T-helper 17 cell (primary cell): ENCODE measurements at regions not wholly inside any gene's neighbourhood (a gene's known extent, or its start where the extent isn't known, plus 50 kb on each side); places are given as distances from the start of the nearest gene placed in this dataset.

Experiments used
- ATAC-seq: fragments of 150-1000 bp; cut with Tn5 transposase; 2 replicates; pipeline ENCODE4 v1.10.0; 2021; ENCODE audit warnings: mild to moderate bottlenecking, moderate library complexity
- DNase-seq, 3 donors: peaks; one replicate each; pipeline versions ENCODE4 v3.0.0 to v3.0.0-alpha.2; 2020 to 2021
- H3K9me3 ChIP-seq: one replicate; pipeline ENCODE4 v1.7.0; 2013; ENCODE audit warnings: low read length, mild to moderate bottlenecking; ENCODE audit not compliant: control insufficient read depth, poor library complexity, severe bottlenecking
- H3K27ac Mint-ChIP-seq: one replicate; pipeline ENCODE4 v1.8.0; 2022; ENCODE audit warnings: mild to moderate bottlenecking, moderate library complexity, mixed read lengths
- H3K27me3 Mint-ChIP-seq: one replicate; pipeline ENCODE4 v1.8.0; 2022; ENCODE audit warnings: mixed read lengths
- H3K36me3 Mint-ChIP-seq: one replicate; pipeline ENCODE4 v1.8.0; 2022; ENCODE audit warnings: low read depth, mixed read lengths
- H3K4me1 Mint-ChIP-seq: one replicate; pipeline ENCODE4 v1.8.0; 2022; ENCODE audit warnings: mild to moderate bottlenecking, mixed read lengths
- H3K4me3 Mint-ChIP-seq: one replicate; pipeline ENCODE4 v1.8.0; 2022; ENCODE audit warnings: mild to moderate bottlenecking, moderate library complexity, mixed read lengths

- DNase-seq (no peak), ATAC-seq (no peak)
- Mint-ChIP-seq H3K4me1 (no peaks in the 10 kb centered on the region), H3K27me3 (no peaks in the 10 kb centered on the region), H3K27ac (no peak overlapping the region), H3K36me3 (no peaks in the 10 kb centered on the region), H3K4me3 (no peak overlapping the region)
- H3K9me3 ChIP-seq, result no peaks in the 10 kb centered on the region
Observed at GRCh38 chr9:117595650-117596049, 108.6 kb upstream of the TLR4 start.

GRCh38 chr9:117587263-117587662 is 116.9 kb upstream of the TLR4 start:
- Mint-ChIP-seq H3K36me3 (no peaks in the 10 kb centered on the region), H3K4me3 (no peak overlapping the region), H3K27ac (no peak overlapping the region), H3K4me1 (no peaks in the 10 kb centered on the region), H3K27me3 (no peaks in the 10 kb centered on the region)
- DNase-seq (no peak), ATAC-seq (no peak)
- no peaks in the 10 kb centered on the region for H3K9me3 ChIP-seq

GRCh38 chr9:117574099-117574498 is 130.1 kb upstream of the TLR4 start:
- no peak overlapping the region for H3K27ac Mint-ChIP-seq
- no peaks in the 10 kb centered on the region for H3K27me3 Mint-ChIP-seq
- ATAC-seq, result no peak
- H3K4me1 Mint-ChIP-seq, result no peaks in the 10 kb centered on the region
- H3K9me3 ChIP-seq, result no peaks in the 10 kb centered on the region
- no peak for DNase-seq
- no peaks in the 10 kb centered on the region for H3K36me3 Mint-ChIP-seq
- H3K4me3 Mint-ChIP-seq, result no peak overlapping the region

- no peaks in the 10 kb centered on the region for H3K9me3 ChIP-seq
- H3K27me3 Mint-ChIP-seq, result no peaks in the 10 kb centered on the region
- ATAC-seq (no peak), DNase-seq (no peak)
- H3K4me3 Mint-ChIP-seq, result no peak overlapping the region
- H3K27ac Mint-ChIP-seq, result no peak overlapping the region
- no peaks in the 10 kb centered on the region for H3K36me3 Mint-ChIP-seq
- no peaks in the 10 kb centered on the region for H3K4me1 Mint-ChIP-seq
Observed at GRCh38 chr9:117564839-117565238, 139.4 kb upstream of the TLR4 start.

- Mint-ChIP-seq H3K27ac (no peak overlapping the region), H3K4me1 (no peaks in the 10 kb centered on the region), H3K4me3 (no peak overlapping the region), H3K36me3 (no peaks in the 10 kb centered on the region), H3K27me3 (no peaks in the 10 kb centered on the region)
- DNase-seq, result no peak
- no peak for ATAC-seq
- H3K9me3 ChIP-seq, result no peaks in the 10 kb centered on the region
Observed at GRCh38 chr9:117561761-117562160, 142.4 kb upstream of the TLR4 start.

- peak in 1 of 3 donors; percentile 5 for DNase-seq
- no peaks in the 10 kb centered on the region for H3K9me3 ChIP-seq
Observed at GRCh38 chr9:117555964-117556629, 141.2 kb upstream of the ASTN2 start.

GRCh38 chr9:117552811-117553210 is 138.0 kb upstream of the ASTN2 start:
- no peak overlapping the region for H3K4me3 Mint-ChIP-seq
- H3K4me1 Mint-ChIP-seq, result no peaks in the 10 kb centered on the region
- no peaks in the 10 kb centered on the region for H3K36me3 Mint-ChIP-seq
- DNase-seq (no peak), ATAC-seq (no peak)
- H3K27ac Mint-ChIP-seq, result no peak overlapping the region
- peaks cover 4% of the 10 kb centered on the region for H3K27me3 Mint-ChIP-seq
- no peaks in the 10 kb centered on the region for H3K9me3 ChIP-seq

More at GRCh38 chr9:117555964-117556629, 141.2 kb upstream of the ASTN2 start:
- Mint-ChIP-seq H3K36me3 (no peaks in the 10 kb centered on the region), H3K4me3 (no peak overlapping the region), H3K4me1 (no peaks in the 10 kb centered on the region), H3K27me3 (no peaks in the 10 kb centered on the region), H3K27ac (no peak overlapping the region)
- ATAC-seq, result no peak

- DNase-seq (no peak), ATAC-seq (no peak)
- Mint-ChIP-seq H3K4me1 (peaks cover 3% of the 10 kb centered on the region), H3K27ac (no peak overlapping the region), H3K4me3 (no peak overlapping the region), H3K36me3 (no peaks in the 10 kb centered on the region), H3K27me3 (peaks cover 4% of the 10 kb centered on the region)
- H3K9me3 ChIP-seq, result no peaks in the 10 kb centered on the region
Observed at GRCh38 chr9:117551171-117551570, 136.3 kb upstream of the ASTN2 start.

GRCh38 chr9:117549444-117549843 is 134.6 kb upstream of the ASTN2 start:
- Mint-ChIP-seq H3K4me3 (no peak overlapping the region), H3K27me3 (peaks cover 4% of the 10 kb centered on the region), H3K36me3 (no peaks in the 10 kb centered on the region), H3K27ac (no peak overlapping the region), H3K4me1 (peaks cover 3% of the 10 kb centered on the region)
- DNase-seq (no peak), ATAC-seq (no peak)
- no peaks in the 10 kb centered on the region for H3K9me3 ChIP-seq

- Mint-ChIP-seq H3K36me3 (no peaks in the 10 kb centered on the region), H3K27ac (no peak overlapping the region), H3K4me1 (peaks cover 3% of the 10 kb centered on the region), H3K27me3 (peaks cover 4% of the 10 kb centered on the region), H3K4me3 (no peak overlapping the region)
- H3K9me3 ChIP-seq, result no peaks in the 10 kb centered on the region
- ATAC-seq, result no peak
- DNase-seq, result no peak
Observed at GRCh38 chr9:117548556-117548955, 133.7 kb upstream of the ASTN2 start.

- DNase-seq (no peak), ATAC-seq (no peak)
- H3K4me1 Mint-ChIP-seq, result peaks cover 3% of the 10 kb centered on the region
- no peaks in the 10 kb centered on the region for H3K36me3 Mint-ChIP-seq
- no peak overlapping the region for H3K4me3 Mint-ChIP-seq
- peaks cover 4% of the 10 kb centered on the region for H3K27me3 Mint-ChIP-seq
- H3K9me3 ChIP-seq, result no peaks in the 10 kb centered on the region
- H3K27ac Mint-ChIP-seq, result no peak overlapping the region
Observed at GRCh38 chr9:117547904-117548303, 133.0 kb upstream of the ASTN2 start.

GRCh38 chr9:117546894-117547678 is 132.2 kb upstream of the ASTN2 start:
- no peaks in the 10 kb centered on the region for H3K36me3 Mint-ChIP-seq
- H3K9me3 ChIP-seq, result no peaks in the 10 kb centered on the region
- peaks cover 4% of the 10 kb centered on the region for H3K27me3 Mint-ChIP-seq
- H3K4me3 Mint-ChIP-seq, result peak overlapping the region; percentile 4
- H3K27ac Mint-ChIP-seq, result no peak overlapping the region
- peaks cover 3% of the 10 kb centered on the region for H3K4me1 Mint-ChIP-seq
- DNase-seq (no peak), ATAC-seq (peak; percentile 54)

- Mint-ChIP-seq H3K4me1 (peaks cover 3% of the 10 kb centered on the region), H3K36me3 (no peaks in the 10 kb centered on the region), H3K27me3 (peaks cover 4% of the 10 kb centered on the region), H3K4me3 (no peak overlapping the region), H3K27ac (no peak overlapping the region)
- ATAC-seq (no peak), DNase-seq (no peak)
- no peaks in the 10 kb centered on the region for H3K9me3 ChIP-seq
Observed at GRCh38 chr9:117545846-117546245, 131.0 kb upstream of the ASTN2 start.

- no peak overlapping the region for H3K27ac Mint-ChIP-seq
- H3K4me1 Mint-ChIP-seq, result peaks cover 3% of the 10 kb centered on the region
- no peak overlapping the region for H3K4me3 Mint-ChIP-seq
- H3K27me3 Mint-ChIP-seq, result no peaks in the 10 kb centered on the region
- ATAC-seq, result no peak
- DNase-seq, result no peak
- H3K36me3 Mint-ChIP-seq, result no peaks in the 10 kb centered on the region
- H3K9me3 ChIP-seq, result no peaks in the 10 kb centered on the region
Observed at GRCh38 chr9:117543089-117543488, 128.2 kb upstream of the ASTN2 start.
